ENCODE measurements at regions not wholly inside any gene's neighbourhood (a gene's known extent, or its start where the extent isn't known, plus 50 kb on each side); places are given as distances from the start of the nearest gene placed in this dataset.

DNA sequence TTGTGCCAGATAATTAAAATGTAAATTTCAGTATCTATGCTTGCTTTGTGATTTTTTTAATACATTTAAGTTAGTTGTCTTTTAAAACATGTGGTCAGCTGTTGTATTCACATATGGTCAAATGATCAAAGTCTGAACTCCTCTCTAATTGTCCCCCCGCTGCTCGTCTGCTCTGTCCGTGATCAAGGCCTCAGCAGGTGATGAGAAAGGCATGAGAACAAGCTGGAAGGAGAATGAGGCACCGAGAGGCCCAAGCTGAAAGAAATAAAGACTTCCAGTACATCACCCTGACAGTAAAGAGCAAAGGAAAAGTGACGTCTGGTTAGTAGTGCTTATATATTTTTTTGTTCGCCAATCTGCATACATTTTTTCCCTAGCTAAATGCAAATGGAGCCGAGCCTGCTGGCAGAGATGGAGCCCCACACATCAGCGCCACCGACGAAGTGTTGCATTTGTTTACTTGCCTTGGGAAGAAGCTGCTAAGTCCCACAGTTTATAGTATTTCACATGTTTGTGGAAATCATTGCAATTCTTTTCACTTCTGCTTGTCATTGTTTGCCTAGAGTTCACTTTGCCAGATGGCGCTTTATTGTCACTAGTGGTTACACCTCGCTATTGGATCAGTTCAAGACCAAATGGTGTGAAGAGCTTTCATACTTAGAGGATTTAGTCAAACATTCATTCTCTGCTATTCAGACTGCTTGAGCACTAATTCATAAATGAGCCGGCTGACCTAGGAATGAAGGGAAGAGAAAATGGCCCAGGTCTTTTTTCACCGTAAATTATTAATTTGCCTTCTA, 181.5 kb downstream of the ZIC3 start:
- ChIA-PET POLR2A (no interaction called here), SMC1A (ENCODE audit: uncharacterized antibody, unreplicated experiment) (interaction anchor here (0.6 kb wide), 1 partner anchor 319 kb away, joined by 3 read pairs; no protein-coding TSS in a partner anchor), RAD21 (ENCODE audit: unreplicated experiment) (no interaction called here), CTCF (no interaction called here)
- Histone ChIP-seq H3K27ac (ENCODE audit: control insufficient read depth, insufficient read depth) (no peak overlapping the region), H3K79me2 (ENCODE audit: control insufficient read depth, insufficient read depth, low read length) (no peaks in the 10 kb centered on the region), H3K27me3 (replicated peaks in 1 of 2; ENCODE audit: control insufficient read depth in 2 of 2, insufficient read depth in 2 of 2, low read length in 1 of 2) (no peaks in the 10 kb centered on the region), H3K4me2 (ENCODE audit: control insufficient read depth, insufficient read depth) (no peak overlapping the region), H2AFZ (ENCODE audit: control insufficient read depth, low read depth, low read length) (no peak overlapping the region), H3K36me3 (ENCODE audit: control insufficient read depth in 2 of 2, insufficient read depth in 2 of 2, low read length in 1 of 2) (no peaks in the 10 kb centered on the region), H4K20me1 (ENCODE audit: control insufficient read depth, insufficient read depth) (no peaks in the 10 kb centered on the region), H3K9ac (ENCODE audit: control insufficient read depth, insufficient read depth, low read length) (no peak overlapping the region), H3K4me1 (ENCODE audit: control insufficient read depth, insufficient read depth, low read length) (no peaks in the 10 kb centered on the region), H3K9me3 (replicated peaks; ENCODE audit: control insufficient read depth, insufficient read depth, low read length) (no peaks in the 10 kb centered on the region), H3K4me3 (no peak overlapping the region)
- ATAC-seq (no peak), DNase-seq (ENCODE audit: low read depth, low spot score) (no peak), FAIRE-seq (no peak)
- in situ Hi-C loops (cut with MboI) = no loop called here
- TF ChIP-seq HDAC2 (IDR thresholded peaks at IDR 0.05) (no peak), CBFB (IDR thresholded peaks at IDR 0.05; ENCODE audit: low read depth) (no peak), KDM1A (IDR thresholded peaks at IDR 0.05; ENCODE audit: borderline replicate concordance) (no peak), SIX5 (IDR thresholded peaks at IDR 0.05; ENCODE audit: low read depth, low read length, severe bottlenecking) (no peak), FOXK2 (IDR thresholded peaks at IDR 0.05) (no peak), SUZ12 (IDR thresholded peaks at IDR 0.05; ENCODE audit: unreplicated experiment) (no peak), NR2F1 (conservative IDR thresholded peaks at IDR 0.05) (no peak), RCOR1 (conservative IDR thresholded peaks at IDR 0.05; ENCODE audit: low read depth, low read length) (no peak), DPF2 (IDR thresholded peaks at IDR 0.05) (no peak), MTA3 (IDR thresholded peaks at IDR 0.05; ENCODE audit: borderline replicate concordance, low read length) (no peak), SRF (IDR thresholded peaks at IDR 0.05; ENCODE audit: low read depth in 2 of 2, low read length in 2 of 2) (no peak), TCF3 (IDR thresholded peaks at IDR 0.05; ENCODE audit: borderline replicate concordance, insufficient read depth, low read depth, low read length) (no peak), CHD2 (IDR thresholded peaks at IDR 0.05; ENCODE audit: borderline replicate concordance, low read depth, low read length) (no peak), RELA (IDR thresholded peaks at IDR 0.05; ENCODE audit: borderline replicate concordance, partially characterized antibody) (no peak), MEF2B (IDR thresholded peaks at IDR 0.05; ENCODE audit: partially characterized antibody, poor library complexity, severe bottlenecking) (no peak), TBL1XR1 (IDR thresholded peaks at IDR 0.05; ENCODE audit: low read depth, low read length) (no peak)
- TF ChIP-seq, protein P1, sequence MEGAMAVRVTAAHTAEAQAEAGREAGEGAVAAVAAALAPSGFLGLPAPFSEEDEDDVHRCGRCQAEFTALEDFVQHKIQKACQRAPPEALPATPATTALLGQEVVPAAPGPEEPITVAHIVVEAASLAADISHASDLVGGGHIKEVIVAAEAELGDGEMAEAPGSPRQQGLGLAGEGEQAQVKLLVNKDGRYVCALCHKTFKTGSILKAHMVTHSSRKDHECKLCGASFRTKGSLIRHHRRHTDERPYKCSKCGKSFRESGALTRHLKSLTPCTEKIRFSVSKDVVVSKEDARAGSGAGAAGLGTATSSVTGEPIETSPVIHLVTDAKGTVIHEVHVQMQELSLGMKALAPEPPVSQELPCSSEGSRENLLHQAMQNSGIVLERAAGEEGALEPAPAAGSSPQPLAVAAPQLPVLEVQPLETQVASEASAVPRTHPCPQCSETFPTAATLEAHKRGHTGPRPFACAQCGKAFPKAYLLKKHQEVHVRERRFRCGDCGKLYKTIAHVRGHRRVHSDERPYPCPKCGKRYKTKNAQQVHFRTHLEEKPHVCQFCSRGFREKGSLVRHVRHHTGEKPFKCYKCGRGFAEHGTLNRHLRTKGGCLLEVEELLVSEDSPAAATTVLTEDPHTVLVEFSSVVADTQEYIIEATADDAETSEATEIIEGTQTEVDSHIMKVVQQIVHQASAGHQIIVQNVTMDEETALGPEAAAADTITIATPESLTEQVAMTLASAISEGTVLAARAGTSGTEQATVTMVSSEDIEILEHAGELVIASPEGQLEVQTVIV (IDR thresholded peaks at IDR 0.05; ENCODE audit: borderline replicate concordance, partially characterized antibody) = no peak
- TF ChIP-seq, protein P2, sequence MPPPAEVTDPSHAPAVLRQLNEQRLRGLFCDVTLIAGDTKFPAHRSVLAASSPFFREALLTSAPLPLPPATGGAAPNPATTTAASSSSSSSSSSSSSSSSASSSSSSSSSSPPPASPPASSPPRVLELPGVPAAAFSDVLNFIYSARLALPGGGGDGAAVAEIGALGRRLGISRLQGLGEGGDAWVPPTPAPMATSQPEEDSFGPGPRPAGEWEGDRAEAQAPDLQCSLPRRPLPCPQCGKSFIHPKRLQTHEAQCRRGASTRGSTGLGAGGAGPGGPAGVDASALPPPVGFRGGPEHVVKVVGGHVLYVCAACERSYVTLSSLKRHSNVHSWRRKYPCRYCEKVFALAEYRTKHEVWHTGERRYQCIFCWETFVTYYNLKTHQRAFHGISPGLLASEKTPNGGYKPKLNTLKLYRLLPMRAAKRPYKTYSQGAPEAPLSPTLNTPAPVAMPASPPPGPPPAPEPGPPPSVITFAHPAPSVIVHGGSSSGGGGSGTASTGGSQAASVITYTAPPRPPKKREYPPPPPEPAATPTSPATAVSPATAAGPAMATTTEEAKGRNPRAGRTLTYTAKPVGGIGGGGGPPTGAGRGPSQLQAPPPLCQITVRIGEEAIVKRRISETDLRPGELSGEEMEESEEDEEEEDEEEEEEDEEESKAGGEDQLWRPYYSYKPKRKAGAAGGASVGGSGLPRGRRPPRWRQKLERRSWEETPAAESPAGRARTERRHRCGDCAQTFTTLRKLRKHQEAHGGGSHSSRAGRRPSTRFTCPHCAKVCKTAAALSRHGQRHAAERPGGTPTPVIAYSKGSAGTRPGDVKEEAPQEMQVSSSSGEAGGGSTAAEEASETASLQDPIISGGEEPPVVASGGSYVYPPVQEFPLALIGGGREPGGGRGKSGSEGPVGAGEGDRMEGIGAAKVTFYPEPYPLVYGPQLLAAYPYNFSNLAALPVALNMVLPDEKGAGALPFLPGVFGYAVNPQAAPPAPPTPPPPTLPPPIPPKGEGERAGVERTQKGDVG (CRISPR knock-in tag; IDR thresholded peaks at IDR 0.05) = no peak
- WGBS (ENCODE audit: insufficient coverage, insufficient replicate concordance, low lambda C conversion rate, missing lambda C conversion rate) = 42% methylated on average over 14 of the region's 14 CpGs
- no TSS peak for BruUV-seq (replicated peaks)
- intact Hi-C loops (cut with micrococcal nuclease; ENCODE audit: unreplicated experiment) = no loop called here

Measured in GM12878 (cell line).